IMR-90 (cell line): ENCODE measurements at regions not wholly inside any gene's neighbourhood (a gene's known extent, or its start where the extent isn't known, plus 50 kb on each side); places are given as distances from the start of the nearest gene placed in this dataset.

Source experiments
- BHLHE40 ChIP-seq: fragments of 150-350 bp; IDR thresholded peaks from 2 replicates; pipeline ENCODE4 v1.6.1; 2016; ENCODE audit warnings: mild to moderate bottlenecking, low read depth, low read length
- CHD1 ChIP-seq: IDR thresholded peaks from 2 replicates; pipeline ENCODE4 v1.6.1; 2012; ENCODE audit warnings: low read depth, low read length, improper control_type of control experiment
- MAFK ChIP-seq: IDR thresholded peaks from 2 replicates; pipeline ENCODE4 v1.6.1; 2012; ENCODE audit warnings: low read depth, low read length, improper control_type of control experiment
- POLR2A ChIP-seq: IDR thresholded peaks from 2 replicates; pipeline ENCODE4 v1.6.1; 2012; ENCODE audit warnings: mild to moderate bottlenecking, low read depth, low read length
- RAD21 ChIP-seq: IDR thresholded peaks from 2 replicates; pipeline ENCODE4 v1.6.1; 2012; ENCODE audit warnings: low read length, improper control_type of control experiment
- RCOR1 ChIP-seq: IDR thresholded peaks from 2 replicates; pipeline ENCODE4 v1.6.1; 2012; ENCODE audit warnings: mild to moderate bottlenecking, low read length, improper control_type of control experiment; ENCODE audit not compliant: insufficient replicate concordance
- SMC3 ChIP-seq: fragments of 150-350 bp; IDR thresholded peaks from 2 replicates; pipeline ENCODE4 v1.6.1; 2016; ENCODE audit warnings: low read depth, mild to moderate bottlenecking, antibody characterized with exemption, low read length, moderate library complexity
- TF ChIP-seq, protein P1 (sequence below): conservative IDR thresholded peaks from 2 replicates; pipeline ENCODE4 v1.5.1; 2012; ENCODE audit warnings: mild to moderate bottlenecking, low read depth, low read length, improper control_type of control experiment

DNA sequence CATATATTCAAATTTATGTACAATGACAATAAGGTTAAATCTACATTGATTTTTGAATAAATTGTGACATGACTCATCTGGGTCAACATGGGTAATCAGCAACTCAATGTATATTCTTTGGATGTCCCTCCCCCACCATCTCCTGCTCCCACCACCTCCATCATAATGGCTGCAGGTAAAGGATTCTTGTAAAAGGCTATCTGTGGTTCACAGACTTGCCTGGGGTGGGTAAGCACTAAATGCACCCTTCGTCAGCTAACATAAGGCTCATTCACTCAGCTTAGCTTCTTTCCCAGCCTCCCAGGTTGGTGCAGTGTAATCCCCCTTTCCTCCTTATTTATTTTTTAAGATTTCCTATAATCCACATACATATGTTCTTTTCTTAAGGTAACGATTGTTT is 355.7 kb upstream of the DPYD start:
- TF ChIP-seq, protein P1, sequence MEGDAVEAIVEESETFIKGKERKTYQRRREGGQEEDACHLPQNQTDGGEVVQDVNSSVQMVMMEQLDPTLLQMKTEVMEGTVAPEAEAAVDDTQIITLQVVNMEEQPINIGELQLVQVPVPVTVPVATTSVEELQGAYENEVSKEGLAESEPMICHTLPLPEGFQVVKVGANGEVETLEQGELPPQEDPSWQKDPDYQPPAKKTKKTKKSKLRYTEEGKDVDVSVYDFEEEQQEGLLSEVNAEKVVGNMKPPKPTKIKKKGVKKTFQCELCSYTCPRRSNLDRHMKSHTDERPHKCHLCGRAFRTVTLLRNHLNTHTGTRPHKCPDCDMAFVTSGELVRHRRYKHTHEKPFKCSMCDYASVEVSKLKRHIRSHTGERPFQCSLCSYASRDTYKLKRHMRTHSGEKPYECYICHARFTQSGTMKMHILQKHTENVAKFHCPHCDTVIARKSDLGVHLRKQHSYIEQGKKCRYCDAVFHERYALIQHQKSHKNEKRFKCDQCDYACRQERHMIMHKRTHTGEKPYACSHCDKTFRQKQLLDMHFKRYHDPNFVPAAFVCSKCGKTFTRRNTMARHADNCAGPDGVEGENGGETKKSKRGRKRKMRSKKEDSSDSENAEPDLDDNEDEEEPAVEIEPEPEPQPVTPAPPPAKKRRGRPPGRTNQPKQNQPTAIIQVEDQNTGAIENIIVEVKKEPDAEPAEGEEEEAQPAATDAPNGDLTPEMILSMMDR: no peak
- TF ChIP-seq POLR2A (no peak), RCOR1 (no peak), BHLHE40 (no peak), SMC3 (no peak), RAD21 (no peak), MAFK (no peak), CHD1 (no peak)
